ENCODE measurements at regions not wholly inside any gene's neighbourhood (a gene's known extent, or its start where the extent isn't known, plus 50 kb on each side); places are given as distances from the start of the nearest gene placed in this dataset.

GRCh38 chr2:180709392-180710145 is 270.8 kb upstream of the UBE2E3 start:
- in situ Hi-C loops (cut with HindIII; ENCODE audit: low pct_ligation_motif_present, low sequenced_read_pairs) = no loop called here
- H3K36me3 ChIP-seq (replicated peaks) = no peaks in the 10 kb centered on the region
- no peak for TF ChIP-seq CTCF (IDR thresholded peaks at IDR 0.05; ENCODE audit: low read depth, low read length, missing control alignments)
- H3K4me3 ChIP-seq (ENCODE audit: low read depth, low read length) = no peak overlapping the region
- H3K27me3 ChIP-seq (replicated peaks) = no peaks in the 10 kb centered on the region
- DNase-seq = no peak
- no peak overlapping the region for H3K27ac ChIP-seq

GRCh38 chr2:180707884-180708205 is 272.6 kb upstream of the UBE2E3 start:
- Histone ChIP-seq H3K4me3 (ENCODE audit: low read depth, low read length) (no peak overlapping the region), H3K27ac (no peak overlapping the region), H3K36me3 (replicated peaks) (no peaks in the 10 kb centered on the region), H3K27me3 (replicated peaks) (no peaks in the 10 kb centered on the region)
- in situ Hi-C loops (cut with HindIII; ENCODE audit: low pct_ligation_motif_present, low sequenced_read_pairs) = no loop called here
- TF ChIP-seq CTCF (IDR thresholded peaks at IDR 0.05; ENCODE audit: low read depth, low read length, missing control alignments) = no peak
- DNase-seq = peak; percentile 86

- DNase-seq = no peak
- H3K4me3 ChIP-seq (ENCODE audit: low read depth, low read length) = no peak overlapping the region
- H3K36me3 ChIP-seq (replicated peaks) = no peaks in the 10 kb centered on the region
- in situ Hi-C loops (cut with HindIII; ENCODE audit: low pct_ligation_motif_present, low sequenced_read_pairs) = no loop called here
- no peak for TF ChIP-seq CTCF (IDR thresholded peaks at IDR 0.05; ENCODE audit: low read depth, low read length, missing control alignments)
- no peak overlapping the region for H3K27ac ChIP-seq
- no peaks in the 10 kb centered on the region for H3K27me3 ChIP-seq (replicated peaks)
These were observed 273.1 kb upstream of the UBE2E3 start for GRCh38 chr2:180707175-180707883.

GRCh38 chr2:180706694-180707093 is 273.7 kb upstream of the UBE2E3 start:
- Histone ChIP-seq H3K36me3 (replicated peaks) (no peaks in the 10 kb centered on the region), H3K27ac (no peak overlapping the region), H3K27me3 (replicated peaks) (no peaks in the 10 kb centered on the region), H3K4me3 (ENCODE audit: low read depth, low read length) (no peak overlapping the region)
- TF ChIP-seq CTCF (IDR thresholded peaks at IDR 0.05; ENCODE audit: low read depth, low read length, missing control alignments) = no peak
- no peak for DNase-seq
- in situ Hi-C loops (cut with HindIII; ENCODE audit: low pct_ligation_motif_present, low sequenced_read_pairs) = no loop called here

- Histone ChIP-seq H3K27me3 (replicated peaks) (no peaks in the 10 kb centered on the region), H3K27ac (peak overlapping the region; percentile 40), H3K4me3 (ENCODE audit: low read depth, low read length) (no peak overlapping the region), H3K36me3 (replicated peaks) (no peaks in the 10 kb centered on the region)
- no peak for TF ChIP-seq CTCF (IDR thresholded peaks at IDR 0.05; ENCODE audit: low read depth, low read length, missing control alignments)
- in situ Hi-C loops (cut with HindIII; ENCODE audit: low pct_ligation_motif_present, low sequenced_read_pairs) = no loop called here
- DNase-seq = no peak
These were observed 274.9 kb upstream of the UBE2E3 start for GRCh38 chr2:180705551-180705950.

Measured in brain microvascular endothelial cell (primary cell).